Epithelial cell of esophagus (primary cell): ENCODE measurements at regions not wholly inside any gene's neighbourhood (a gene's known extent, or its start where the extent isn't known, plus 50 kb on each side); places are given as distances from the start of the nearest gene placed in this dataset.

ENCODE experiments used
- DNase-seq: peaks from one replicate; pipeline ENCODE4 v3.0.0; 2010; ENCODE audit warnings: low read depth
- H3K4me3 ChIP-seq: 2 replicates; pipeline ENCODE4 v1.5.1; 2011; ENCODE audit warnings: mild to moderate bottlenecking, low read length, control low read depth
- TF ChIP-seq, protein P1 (sequence below): IDR thresholded peaks from 2 replicates; pipeline ENCODE4 v1.5.1; 2011; ENCODE audit warnings: low read depth, mild to moderate bottlenecking, low read length, control low read depth, inconsistent platforms; ENCODE audit not compliant: insufficient read depth; ENCODE audit errors: missing control alignments

GRCh38 chr6:137983269-137983668 lies 116.2 kb downstream of the TNFAIP3 start:
- no peak for DNase-seq
- TF ChIP-seq, protein P1, sequence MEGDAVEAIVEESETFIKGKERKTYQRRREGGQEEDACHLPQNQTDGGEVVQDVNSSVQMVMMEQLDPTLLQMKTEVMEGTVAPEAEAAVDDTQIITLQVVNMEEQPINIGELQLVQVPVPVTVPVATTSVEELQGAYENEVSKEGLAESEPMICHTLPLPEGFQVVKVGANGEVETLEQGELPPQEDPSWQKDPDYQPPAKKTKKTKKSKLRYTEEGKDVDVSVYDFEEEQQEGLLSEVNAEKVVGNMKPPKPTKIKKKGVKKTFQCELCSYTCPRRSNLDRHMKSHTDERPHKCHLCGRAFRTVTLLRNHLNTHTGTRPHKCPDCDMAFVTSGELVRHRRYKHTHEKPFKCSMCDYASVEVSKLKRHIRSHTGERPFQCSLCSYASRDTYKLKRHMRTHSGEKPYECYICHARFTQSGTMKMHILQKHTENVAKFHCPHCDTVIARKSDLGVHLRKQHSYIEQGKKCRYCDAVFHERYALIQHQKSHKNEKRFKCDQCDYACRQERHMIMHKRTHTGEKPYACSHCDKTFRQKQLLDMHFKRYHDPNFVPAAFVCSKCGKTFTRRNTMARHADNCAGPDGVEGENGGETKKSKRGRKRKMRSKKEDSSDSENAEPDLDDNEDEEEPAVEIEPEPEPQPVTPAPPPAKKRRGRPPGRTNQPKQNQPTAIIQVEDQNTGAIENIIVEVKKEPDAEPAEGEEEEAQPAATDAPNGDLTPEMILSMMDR, result no peak
- H3K4me3 ChIP-seq, result no peak overlapping the region

DNA sequence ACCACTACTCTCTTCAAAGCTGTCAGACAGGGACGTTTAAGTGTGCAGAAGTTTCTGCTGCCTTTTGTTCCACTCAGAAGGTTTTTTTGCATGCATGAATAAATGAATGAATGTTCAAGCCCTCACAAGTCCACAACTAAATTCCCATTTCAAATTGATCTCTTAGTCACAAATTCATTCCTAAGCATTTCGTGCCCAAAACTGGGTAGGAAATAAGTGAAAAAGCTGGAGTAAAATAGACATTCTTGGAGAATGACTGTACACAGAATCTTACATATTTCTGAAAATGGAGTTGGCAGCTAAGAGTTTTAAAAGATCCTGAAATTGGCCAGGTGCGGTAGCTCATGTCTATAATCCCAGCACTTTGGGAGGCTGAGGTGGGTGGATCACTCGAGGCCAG lies 117.6 kb downstream of the PERP start:
- DNase-seq, result no peak
- no peak overlapping the region for H3K4me3 ChIP-seq
- TF ChIP-seq, protein P1, result no peak

DNA sequence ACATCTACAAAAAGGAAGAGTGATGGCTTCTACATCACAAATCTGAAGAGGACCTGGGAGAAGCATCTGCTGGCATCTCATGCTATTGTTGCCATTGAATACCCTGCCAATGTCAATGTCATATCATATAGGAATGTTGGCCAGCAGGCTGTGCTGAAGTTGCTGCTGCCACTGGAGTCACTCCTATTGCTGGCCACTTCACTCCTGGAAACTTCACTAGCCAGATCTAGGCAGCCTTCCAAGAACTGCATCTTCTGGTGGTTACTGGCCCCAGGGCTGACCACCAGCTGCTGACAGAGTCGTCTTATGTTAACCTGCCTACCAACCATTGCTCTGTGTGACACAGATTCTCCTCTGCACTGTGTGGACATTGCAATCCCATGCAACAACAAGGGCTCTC lies 111.8 kb downstream of the PERP start:
- no peak overlapping the region for H3K4me3 ChIP-seq
- TF ChIP-seq, protein P1, result no peak
- peak; percentile 19 for DNase-seq

GRCh38 chr6:137998461-137999019 lies 108.7 kb downstream of the PERP start:
- TF ChIP-seq, protein P1, result no peak
- H3K4me3 ChIP-seq, result no peak overlapping the region
- no peak for DNase-seq

DNA sequence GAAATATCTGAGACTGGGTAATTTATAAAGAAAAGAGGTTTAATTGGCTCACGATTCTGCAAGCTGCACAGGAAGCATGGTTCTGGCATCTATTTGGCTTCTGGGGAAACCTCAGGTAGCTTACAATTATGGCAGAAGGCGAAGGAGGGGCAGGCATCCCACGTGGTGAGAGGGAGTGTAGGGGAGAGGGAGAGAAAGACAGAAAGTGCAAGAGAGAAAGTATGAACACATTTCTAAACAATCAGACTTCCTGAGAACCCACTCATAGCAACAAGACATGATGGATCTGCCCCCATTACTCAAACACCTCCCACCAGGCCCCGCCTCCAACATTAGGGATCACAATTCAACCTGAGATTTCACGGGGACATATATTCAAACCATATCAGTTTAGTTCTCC lies 107.4 kb downstream of the PERP start:
- TF ChIP-seq, protein P1, result no peak
- H3K4me3 ChIP-seq, result no peak overlapping the region
- DNase-seq, result no peak

- TF ChIP-seq, protein P1, result no peak
- no peak for DNase-seq
- H3K4me3 ChIP-seq, result no peak overlapping the region
These were observed 106.3 kb downstream of the PERP start for GRCh38 chr6:138000941-138001340.

DNA sequence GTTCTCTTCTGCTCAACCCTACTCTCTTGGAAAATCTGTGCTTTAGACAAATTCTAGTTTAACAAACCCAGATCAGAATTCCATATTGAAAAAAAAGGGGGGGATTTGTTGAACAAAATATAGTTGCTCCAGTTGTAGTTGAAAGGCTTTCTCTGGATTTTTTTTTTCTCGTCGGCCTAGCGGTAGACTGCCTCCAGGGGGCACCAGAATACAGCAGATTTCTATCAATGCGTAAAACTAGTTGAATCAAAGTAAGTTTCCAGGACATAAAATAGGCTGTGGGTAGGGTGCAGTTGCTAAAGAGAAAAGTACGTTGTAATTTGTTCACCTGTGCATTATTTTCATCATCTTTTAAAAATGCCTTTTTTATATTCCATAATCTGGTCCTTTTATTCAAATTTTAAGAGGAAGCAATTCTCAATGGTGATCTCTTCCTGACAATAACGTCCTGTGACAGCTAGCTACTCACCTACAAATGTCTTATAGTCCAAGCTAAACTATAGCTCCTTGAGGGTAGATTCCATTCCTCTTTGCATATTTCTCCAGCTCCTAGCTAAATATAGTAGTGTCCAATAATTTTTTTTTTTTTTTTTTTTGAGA lies 105.4 kb downstream of the PERP start:
- DNase-seq, result peak; percentile 72
- H3K4me3 ChIP-seq, result no peak overlapping the region
- TF ChIP-seq, protein P1, result peak; percentile 92
